Loucy (cell line): ENCODE measurements at regions not wholly inside any gene's neighbourhood (a gene's known extent, or its start where the extent isn't known, plus 50 kb on each side); places are given as distances from the start of the nearest gene placed in this dataset.

Source experiments
- H2AFZ ChIP-seq: fragments of 200-600 bp; sonication (generic); 2 replicates; pipeline ENCODE4 v1.6.0; 2016; ENCODE audit warnings: antibody characterized with exemption, mild to moderate bottlenecking, low read length, moderate library complexity
- H3F3A ChIP-seq: fragments of 200-600 bp; 2 replicates; pipeline ENCODE4 v1.6.0; 2016; ENCODE audit warnings: antibody characterized with exemption, low read depth, mild to moderate bottlenecking
- H3K27me3 ChIP-seq: fragments of 200-600 bp; sonication (generic); 2 replicates; pipeline ENCODE4 v1.6.1; 2014; ENCODE audit warnings: low read length, mild to moderate bottlenecking; ENCODE audit not compliant: insufficient read depth, poor library complexity, severe bottlenecking
- H3K36me3 ChIP-seq: fragments of 200-600 bp; sonication (generic); 2 replicates; pipeline ENCODE4 v1.6.1; 2016; ENCODE audit warnings: low read length; ENCODE audit not compliant: insufficient read depth
- H3K4me1 ChIP-seq: fragments of 200-600 bp; sonication (generic); 2 replicates; pipeline ENCODE4 v1.5.1; 2014; ENCODE audit warnings: low read length, mild to moderate bottlenecking; ENCODE audit not compliant: insufficient read depth, poor library complexity, severe bottlenecking
- H3K4me2 ChIP-seq: fragments of 200-600 bp; sonication (generic); 2 replicates; pipeline ENCODE4 v1.6.0; 2014; ENCODE audit warnings: antibody characterized with exemption, low read length, low read depth, mild to moderate bottlenecking; ENCODE audit not compliant: poor library complexity, severe bottlenecking
- H3K4me3 ChIP-seq: fragments of 200-600 bp; sonication (generic); 2 replicates; pipeline ENCODE4 v1.5.1; 2014; ENCODE audit warnings: low read length, mild to moderate bottlenecking, mixed read lengths; ENCODE audit not compliant: poor library complexity, severe bottlenecking
- H3K79me2 ChIP-seq: fragments of 200-600 bp; sonication (generic); 2 replicates; pipeline ENCODE4 v1.6.1; 2014; ENCODE audit warnings: low read length; ENCODE audit not compliant: insufficient read depth
- H3K9ac ChIP-seq: fragments of 200-600 bp; sonication (generic); 2 replicates; pipeline ENCODE4 v1.6.0; 2014; ENCODE audit warnings: mild to moderate bottlenecking, low read depth, low read length, moderate library complexity; ENCODE audit not compliant: poor library complexity, severe bottlenecking
- H3K9me2 ChIP-seq: fragments of 200-600 bp; sonication (generic); replicated peaks from 2 replicates; pipeline ENCODE4 v1.6.1; 2016; ENCODE audit warnings: low read depth, low read length, mixed read lengths
- H3K9me3 ChIP-seq: fragments of 200-600 bp; sonication (generic); 2 replicates; pipeline ENCODE4 v1.6.1; 2014; ENCODE audit warnings: mild to moderate bottlenecking, antibody characterized with exemption, low read length, low read depth; ENCODE audit not compliant: insufficient read depth
- H4K20me1 ChIP-seq: fragments of 200-600 bp; sonication (generic); 2 replicates; pipeline ENCODE4 v1.6.0; 2014; ENCODE audit warnings: antibody characterized with exemption, low read length, mild to moderate bottlenecking; ENCODE audit not compliant: insufficient read depth, poor library complexity, severe bottlenecking
- CTCF ChIP-seq: fragments of 200-600 bp; sonication (generic); conservative IDR thresholded peaks from 2 replicates; pipeline ENCODE4 v1.5.1; 2014; ENCODE audit warnings: mild to moderate bottlenecking, antibody characterized with exemption, low read length
- EZH2phosphoT487 ChIP-seq: fragments of 200-600 bp; IDR thresholded peaks from 2 replicates; pipeline ENCODE4 v1.6.1; 2018; ENCODE audit warnings: antibody characterized with exemption, mild to moderate bottlenecking, moderate library complexity, borderline replicate concordance

DNA sequence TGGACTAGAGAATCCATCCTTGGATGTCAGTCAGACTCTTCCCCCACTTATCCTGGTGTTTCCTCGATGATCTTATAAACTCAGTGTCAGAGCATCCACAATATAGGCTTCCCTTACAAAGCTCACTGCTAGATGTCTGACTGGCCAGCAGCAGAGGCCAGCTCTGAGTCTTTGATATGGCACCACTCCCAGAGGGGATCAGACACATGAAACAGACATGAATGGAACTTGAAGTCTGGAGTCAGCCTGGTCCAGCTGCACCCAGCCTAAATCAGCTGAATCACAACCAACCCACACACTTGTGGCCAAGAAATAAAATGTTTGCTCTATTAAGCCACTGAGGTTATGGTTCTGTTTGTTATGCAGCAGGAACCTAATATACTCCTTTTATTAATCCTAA, 129.6 kb upstream of the MED14 start:
- no peak overlapping the region for H3K4me2 ChIP-seq
- H3K9ac ChIP-seq: no peak overlapping the region
- no peak overlapping the region for H3K4me3 ChIP-seq
- no peaks in the 10 kb centered on the region for H3K79me2 ChIP-seq
- no peaks in the 10 kb centered on the region for H3F3A ChIP-seq
- no peaks in the 10 kb centered on the region for H3K4me1 ChIP-seq
- no peak overlapping the region for H2AFZ ChIP-seq
- no peaks in the 10 kb centered on the region for H3K9me2 ChIP-seq
- TF ChIP-seq EZH2phosphoT487 (no peak), CTCF (no peak)
- H3K36me3 ChIP-seq: no peaks in the 10 kb centered on the region
- H4K20me1 ChIP-seq: no peaks in the 10 kb centered on the region
- H3K27me3 ChIP-seq: no peaks in the 10 kb centered on the region
- H3K9me3 ChIP-seq: no peaks in the 10 kb centered on the region

DNA sequence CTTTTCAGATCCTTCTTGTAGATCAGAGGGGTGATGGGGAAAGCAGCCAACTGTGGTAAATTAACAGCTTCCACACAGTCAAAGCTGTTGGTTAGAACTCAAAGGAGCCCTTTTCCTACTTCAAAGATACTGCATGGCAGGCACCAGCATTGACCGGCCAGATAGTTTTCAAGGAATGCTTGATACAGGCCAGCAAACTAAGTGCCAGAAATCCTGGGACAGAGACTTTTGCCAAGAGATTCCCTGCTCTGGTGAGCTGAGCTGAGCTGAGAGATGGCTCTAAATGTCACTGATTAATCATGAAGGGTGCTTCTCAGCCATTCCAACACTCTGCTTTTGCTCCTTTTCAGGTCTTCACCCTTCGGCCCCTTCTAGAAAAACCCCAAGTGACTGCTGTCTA, 131.6 kb upstream of the MED14 start:
- Histone ChIP-seq H3K9me3 (no peaks in the 10 kb centered on the region), H3K9me2 (no peaks in the 10 kb centered on the region), H3K4me1 (no peaks in the 10 kb centered on the region), H3K79me2 (no peaks in the 10 kb centered on the region), H3K27me3 (no peaks in the 10 kb centered on the region), H4K20me1 (no peaks in the 10 kb centered on the region), H3K4me2 (no peak overlapping the region), H2AFZ (no peak overlapping the region), H3K36me3 (no peaks in the 10 kb centered on the region), H3K9ac (no peak overlapping the region), H3K4me3 (no peak overlapping the region), H3F3A (no peaks in the 10 kb centered on the region)
- TF ChIP-seq EZH2phosphoT487 (no peak), CTCF (no peak)

DNA sequence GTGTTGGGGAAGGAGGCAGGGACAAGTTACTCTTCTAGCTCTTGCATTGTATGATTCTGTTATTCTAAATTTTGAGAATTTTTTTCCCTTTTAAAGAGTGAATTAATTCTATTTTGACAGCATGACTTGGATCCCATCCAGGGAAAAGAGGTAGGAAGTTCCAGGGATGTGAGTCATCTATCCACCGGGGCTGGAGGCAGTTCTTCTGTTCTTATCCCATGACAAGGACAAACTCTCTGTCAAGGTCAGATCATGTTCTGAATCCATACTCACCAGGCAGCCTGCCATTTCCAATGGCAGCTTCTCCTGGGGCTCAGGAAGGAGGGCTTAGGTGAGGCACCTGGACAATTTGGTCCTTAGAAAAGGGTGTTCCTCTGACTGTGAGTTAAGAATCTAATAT, 132.0 kb upstream of the MED14 start:
- no peak overlapping the region for H3K4me2 ChIP-seq
- H3K27me3 ChIP-seq: no peaks in the 10 kb centered on the region
- no peaks in the 10 kb centered on the region for H3K9me3 ChIP-seq
- H3K36me3 ChIP-seq: no peaks in the 10 kb centered on the region
- no peaks in the 10 kb centered on the region for H3K4me1 ChIP-seq
- no peaks in the 10 kb centered on the region for H3K9me2 ChIP-seq
- H3K79me2 ChIP-seq: no peaks in the 10 kb centered on the region
- no peaks in the 10 kb centered on the region for H3F3A ChIP-seq
- H3K9ac ChIP-seq: no peak overlapping the region
- H3K4me3 ChIP-seq: no peak overlapping the region
- no peaks in the 10 kb centered on the region for H4K20me1 ChIP-seq
- no peak overlapping the region for H2AFZ ChIP-seq
- TF ChIP-seq CTCF (no peak), EZH2phosphoT487 (no peak)
